GM21723 (cell line): ENCODE measurements at regions not wholly inside any gene's neighbourhood (a gene's known extent, or its start where the extent isn't known, plus 50 kb on each side); places are given as distances from the start of the nearest gene placed in this dataset.

Source experiments
- ATAC-seq: cut with Tn5 transposase; IDR thresholded peaks from one replicate; pipeline ENCODE4 v1.9.1; 2021; ENCODE audit warnings: mild to moderate bottlenecking, moderate library complexity; ENCODE audit not compliant: unreplicated experiment

- no peak for ATAC-seq
Measured at GRCh38 chr1:56196839-56197238, 382.5 kb downstream of the PLPP3 start.

GRCh38 chr1:56194701-56195300 is 384.6 kb downstream of the PLPP3 start:
- ATAC-seq = no peak

DNA sequence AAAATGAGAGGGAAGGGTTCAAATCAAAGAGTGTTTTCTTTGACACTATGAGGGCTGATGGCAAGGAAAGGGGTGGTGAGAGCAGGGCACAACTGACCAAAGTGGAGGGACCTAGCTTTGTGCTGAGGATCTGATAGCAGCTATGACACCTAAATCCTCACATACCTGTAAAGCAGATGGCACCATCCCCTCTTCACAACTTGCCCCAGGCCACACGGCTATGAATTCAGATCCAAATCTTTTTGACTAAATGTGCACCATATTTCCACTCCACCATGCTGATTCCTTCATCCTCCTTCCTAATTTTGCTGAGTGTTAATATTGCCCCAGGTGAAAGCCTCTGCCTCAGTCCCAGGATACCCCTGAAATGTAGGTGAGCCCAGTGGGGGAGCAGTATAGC is 385.7 kb downstream of the PLPP3 start:
- no peak for ATAC-seq

- ATAC-seq = no peak
Measured at GRCh38 chr1:56191369-56191768, 388.0 kb downstream of the PLPP3 start.

DNA sequence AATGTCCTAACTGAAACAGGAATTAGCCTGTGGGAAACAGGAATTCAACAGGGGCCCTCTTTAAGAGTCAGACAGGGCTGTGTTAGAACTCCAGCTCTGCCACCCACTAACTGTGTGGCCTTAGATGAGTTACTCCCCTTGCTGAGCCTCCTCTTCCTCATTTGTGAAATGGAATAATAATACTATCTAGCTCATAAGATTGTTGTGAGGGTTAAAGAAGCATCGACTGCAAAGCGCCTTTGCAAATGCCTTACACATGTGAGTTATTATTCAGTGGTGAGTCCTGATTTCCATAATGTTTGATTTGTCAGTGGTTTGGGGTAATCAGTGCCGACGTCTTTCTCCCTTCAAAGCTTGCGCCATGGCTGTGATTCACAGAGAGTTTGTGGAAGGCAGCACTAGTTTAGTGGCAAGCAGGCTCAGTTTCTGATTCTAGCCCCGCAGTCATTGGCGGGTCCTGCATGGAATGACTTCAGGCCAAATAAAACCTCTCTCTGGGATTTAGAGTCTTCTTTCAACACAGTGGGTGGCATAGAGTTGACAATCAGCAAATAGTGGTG is 388.5 kb downstream of the PLPP3 start:
- no peak for ATAC-seq

DNA sequence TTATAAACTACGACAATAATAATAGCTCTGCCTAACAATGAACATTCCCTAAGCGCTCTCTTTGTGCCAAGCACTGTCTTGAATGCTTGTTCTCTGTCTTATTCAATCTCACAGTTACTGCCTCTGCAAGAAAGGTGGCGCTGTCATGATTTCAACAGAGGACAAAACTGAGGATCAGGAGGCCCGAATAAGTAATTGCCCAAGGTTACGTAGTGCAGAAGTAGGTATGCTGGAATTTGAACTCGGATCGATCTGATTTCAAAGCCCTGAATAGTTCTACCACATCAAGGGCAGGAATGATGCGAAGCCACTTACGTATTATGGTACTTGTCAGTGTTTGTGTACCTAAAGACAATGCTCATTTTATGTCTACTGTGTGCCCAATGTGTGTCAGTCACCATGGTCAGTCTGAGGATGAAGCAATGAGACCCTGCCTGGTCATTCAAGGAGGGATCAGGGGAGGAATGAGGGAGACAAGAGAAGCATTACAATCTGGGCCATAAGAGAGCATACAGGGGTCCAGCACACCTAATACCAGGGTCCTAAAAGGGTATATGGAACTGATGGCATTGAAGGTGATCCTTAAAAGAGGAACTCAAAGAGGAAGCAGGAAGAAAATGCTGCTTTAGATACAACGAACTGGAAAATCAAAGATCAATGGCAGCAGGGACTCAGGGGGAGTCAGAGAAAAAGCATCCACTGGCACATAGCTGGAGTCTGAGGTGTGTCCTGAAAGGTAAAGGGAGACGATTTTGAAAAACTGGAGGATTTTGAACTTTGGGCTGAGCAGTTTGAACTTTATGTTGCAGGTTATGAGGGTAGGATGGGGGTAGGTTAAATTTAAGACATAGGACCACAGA is 389.2 kb downstream of the PLPP3 start:
- no peak for ATAC-seq

DNA sequence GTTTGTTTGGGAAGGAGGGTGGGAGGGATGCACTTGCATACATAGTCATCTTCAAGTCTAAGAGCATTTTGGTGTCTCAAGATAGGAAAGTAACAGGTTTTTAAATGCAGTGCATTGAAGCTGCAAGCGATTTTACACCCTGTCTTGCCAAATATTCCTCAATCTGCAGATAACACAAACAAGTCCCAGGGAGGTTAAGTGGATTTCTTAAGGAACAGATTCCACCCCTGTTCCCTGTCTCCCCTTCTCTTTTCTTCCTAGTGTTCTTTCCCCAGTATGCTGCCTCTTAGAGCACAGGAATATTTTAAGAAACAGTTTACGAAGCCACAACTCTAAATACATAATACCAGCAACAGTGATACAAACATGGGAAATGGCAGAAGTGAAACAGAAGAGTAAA is 389.9 kb downstream of the PLPP3 start:
- no peak for ATAC-seq

DNA sequence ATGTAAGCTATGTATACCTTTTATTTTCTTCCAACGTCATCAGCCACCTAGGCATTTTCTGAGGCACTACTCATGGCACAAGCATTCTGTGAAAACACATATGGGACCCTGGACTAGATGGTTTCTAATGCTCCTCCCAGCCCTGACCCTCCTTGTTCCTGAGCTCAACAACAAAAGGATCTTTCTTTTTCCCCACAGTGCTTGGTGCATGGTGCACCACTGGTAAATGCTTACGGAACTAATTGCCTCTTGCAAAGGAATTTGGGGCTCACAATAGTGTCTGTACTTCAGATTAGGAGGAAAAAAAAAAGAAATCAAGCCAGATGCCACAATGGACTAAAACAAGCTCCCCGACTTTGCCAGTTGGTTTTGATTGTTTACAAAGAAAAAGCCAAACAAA is 390.5 kb downstream of the PLPP3 start:
- ATAC-seq = no peak

- no peak for ATAC-seq
Measured at GRCh38 chr1:56188221-56188620, 391.1 kb downstream of the PLPP3 start.

- no peak for ATAC-seq
Measured at GRCh38 chr1:56187405-56187804, 392.0 kb downstream of the PLPP3 start.

DNA sequence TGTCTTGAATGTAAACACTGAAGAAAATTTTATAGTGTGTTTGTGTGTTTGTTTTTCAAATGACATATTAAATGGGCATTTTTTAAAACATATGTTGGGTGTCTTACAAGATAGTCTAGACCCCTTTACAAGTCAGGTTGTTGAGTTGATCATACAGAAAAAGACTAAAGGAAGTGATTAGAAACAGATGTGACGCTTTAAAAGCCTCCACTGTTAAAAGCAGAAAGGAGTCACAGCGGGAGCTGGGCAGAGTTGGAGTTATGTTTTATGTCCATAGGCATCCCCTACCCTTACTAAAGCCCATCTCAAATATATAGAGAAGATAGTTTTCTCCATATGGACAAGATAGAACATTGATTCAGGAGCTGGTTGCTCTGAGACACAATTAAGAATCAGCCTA is 393.9 kb downstream of the PLPP3 start:
- no peak for ATAC-seq

DNA sequence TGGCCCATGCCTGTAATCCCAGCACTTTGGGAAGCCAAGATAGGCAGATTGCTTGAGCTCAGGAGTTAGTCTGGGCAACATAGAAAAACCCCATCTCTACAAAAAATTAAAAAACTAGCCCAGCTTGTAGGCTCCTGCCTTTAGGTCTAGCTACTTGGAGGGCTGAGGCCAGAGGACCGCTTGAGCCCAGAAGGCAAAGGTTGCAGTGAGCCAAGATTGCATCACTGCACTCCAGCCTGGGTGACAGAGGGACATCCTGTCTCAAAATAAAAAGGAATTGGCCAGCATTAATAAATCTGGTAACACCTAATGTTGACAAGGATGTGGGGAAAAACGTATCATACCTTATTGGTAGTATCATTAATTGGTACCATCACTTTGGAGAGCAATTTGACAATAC is 396.2 kb downstream of the PLPP3 start:
- no peak for ATAC-seq

GRCh38 chr1:56180520-56181190 is 398.7 kb downstream of the PLPP3 start:
- ATAC-seq = no peak

GRCh38 chr1:56179543-56179942 is 399.8 kb downstream of the PLPP3 start:
- ATAC-seq = no peak

- ATAC-seq = no peak
Measured at GRCh38 chr1:56175211-56175610, 404.2 kb downstream of the PLPP3 start.

- ATAC-seq = no peak
Measured at GRCh38 chr1:56174176-56174885, 405.0 kb downstream of the PLPP3 start.

GRCh38 chr1:56173736-56174135 is 405.6 kb downstream of the PLPP3 start:
- ATAC-seq = no peak

GRCh38 chr1:56171670-56172069 is 407.7 kb downstream of the PLPP3 start:
- ATAC-seq = no peak

DNA sequence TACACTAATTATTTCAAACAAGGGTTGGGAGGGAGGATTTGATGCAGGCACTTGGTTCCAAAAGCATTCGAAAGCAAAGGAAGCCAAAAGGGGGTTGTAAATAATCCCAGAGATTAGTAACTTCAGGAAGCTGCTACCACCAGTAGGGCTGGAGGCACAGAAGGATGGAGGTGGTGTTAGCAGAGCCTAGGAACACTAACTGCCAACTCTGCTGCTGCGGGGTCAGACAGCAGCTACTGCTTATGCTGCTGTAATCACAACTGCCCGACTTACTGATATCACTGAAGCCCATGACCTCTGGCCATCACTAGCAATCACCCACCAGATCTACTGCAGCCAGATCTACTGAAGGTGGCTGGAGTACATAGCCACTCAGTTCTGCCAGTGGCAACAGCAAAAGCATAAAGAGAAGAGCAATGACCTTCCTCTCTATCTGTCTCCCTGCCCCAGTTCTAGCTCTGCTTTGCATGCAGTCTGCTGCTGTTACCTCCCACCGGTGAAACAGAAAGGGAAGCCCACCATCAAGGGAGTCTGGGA is 408.5 kb downstream of the PLPP3 start:
- ATAC-seq = no peak

DNA sequence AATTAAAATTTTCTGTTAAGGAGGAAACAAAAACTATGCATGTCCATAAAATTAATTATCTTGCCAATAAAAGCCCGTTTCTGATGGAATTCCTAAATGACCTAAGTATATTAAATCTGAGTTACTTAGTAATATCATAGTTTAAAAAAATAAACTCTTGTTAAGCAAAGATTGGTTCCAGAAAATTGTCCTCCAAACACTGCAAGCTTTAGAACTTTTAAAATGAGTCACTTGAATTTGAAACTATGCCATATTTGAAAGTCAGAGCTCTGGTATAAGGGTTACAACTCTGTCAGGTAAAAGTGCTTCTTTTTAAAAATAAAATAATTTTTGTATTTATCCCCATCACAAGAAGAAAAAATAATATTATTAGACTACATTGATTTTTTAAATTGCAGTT is 409.5 kb downstream of the PLPP3 start:
- no peak for ATAC-seq

DNA sequence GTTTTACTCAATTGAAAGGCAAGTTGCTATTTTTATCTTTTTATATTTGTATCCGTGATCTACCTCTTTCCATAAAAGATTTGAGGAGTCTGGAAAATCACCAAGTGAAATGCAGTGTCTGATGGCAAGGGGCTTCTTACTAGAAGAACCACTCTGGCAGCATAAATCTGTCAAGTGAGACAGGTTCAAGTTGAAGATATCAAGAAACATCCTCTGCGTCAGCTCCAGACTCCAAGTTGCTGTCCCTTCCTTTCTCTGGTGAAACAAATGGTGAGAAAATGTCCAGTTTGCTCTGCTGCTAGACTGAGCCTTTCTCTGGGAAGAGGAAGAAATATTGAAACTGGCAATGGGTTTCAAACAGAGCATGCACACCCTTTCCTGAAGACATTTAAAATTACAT is 411.2 kb downstream of the PLPP3 start:
- ATAC-seq = no peak
